MM.1S (cell line): ENCODE measurements at regions not wholly inside any gene's neighbourhood (a gene's known extent, or its start where the extent isn't known, plus 50 kb on each side); places are given as distances from the start of the nearest gene placed in this dataset.
"Not testable (repeated sequence)": the region's sequence is repeated elsewhere in the genome, so short reads cannot be mapped to it uniquely, and the experiment has no call there.

Experiments
- EZH2 ChIP-seq: fragments of 300-600 bp; sonication (generic); optimal IDR thresholded peaks from 2 replicates; pipeline ENCODE3; 2017; ENCODE audit warnings: low read depth, mild to moderate bottlenecking, antibody characterized with exemption, low read length, mixed read lengths
- EZH2phosphoT487 ChIP-seq: fragments of 300-600 bp; sonication (generic); IDR thresholded peaks from 2 replicates; pipeline ENCODE4 v1.6.1; 2018; ENCODE audit warnings: antibody characterized with exemption, low read length
- TF ChIP-seq, protein P1 (sequence below): fragments of 300-600 bp; sonication (generic); IDR thresholded peaks from 2 replicates; pipeline ENCODE4 v1.5.1; 2016; ENCODE audit warnings: antibody characterized with exemption, low read length, mixed read lengths

DNA sequence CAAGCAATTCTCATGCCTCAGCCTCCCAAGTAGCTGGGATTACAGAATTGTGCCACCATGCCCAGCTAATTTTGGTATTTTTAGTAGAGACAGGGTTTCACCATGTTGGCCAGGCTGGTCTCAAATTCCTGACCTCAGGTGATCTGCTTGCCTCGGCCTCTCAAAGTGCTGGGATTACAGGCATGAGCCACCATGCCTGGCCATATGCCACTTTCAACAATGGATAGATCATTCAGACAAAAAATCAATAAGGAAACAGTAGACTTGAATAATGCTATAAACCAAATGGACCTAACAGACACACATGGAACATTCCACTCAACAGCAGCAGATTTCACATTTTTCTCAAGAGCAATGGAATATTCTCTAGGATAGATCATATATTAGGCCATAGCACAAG lies 50.5 kb upstream of the RALGPS2 start:
- TF ChIP-seq, protein P1, sequence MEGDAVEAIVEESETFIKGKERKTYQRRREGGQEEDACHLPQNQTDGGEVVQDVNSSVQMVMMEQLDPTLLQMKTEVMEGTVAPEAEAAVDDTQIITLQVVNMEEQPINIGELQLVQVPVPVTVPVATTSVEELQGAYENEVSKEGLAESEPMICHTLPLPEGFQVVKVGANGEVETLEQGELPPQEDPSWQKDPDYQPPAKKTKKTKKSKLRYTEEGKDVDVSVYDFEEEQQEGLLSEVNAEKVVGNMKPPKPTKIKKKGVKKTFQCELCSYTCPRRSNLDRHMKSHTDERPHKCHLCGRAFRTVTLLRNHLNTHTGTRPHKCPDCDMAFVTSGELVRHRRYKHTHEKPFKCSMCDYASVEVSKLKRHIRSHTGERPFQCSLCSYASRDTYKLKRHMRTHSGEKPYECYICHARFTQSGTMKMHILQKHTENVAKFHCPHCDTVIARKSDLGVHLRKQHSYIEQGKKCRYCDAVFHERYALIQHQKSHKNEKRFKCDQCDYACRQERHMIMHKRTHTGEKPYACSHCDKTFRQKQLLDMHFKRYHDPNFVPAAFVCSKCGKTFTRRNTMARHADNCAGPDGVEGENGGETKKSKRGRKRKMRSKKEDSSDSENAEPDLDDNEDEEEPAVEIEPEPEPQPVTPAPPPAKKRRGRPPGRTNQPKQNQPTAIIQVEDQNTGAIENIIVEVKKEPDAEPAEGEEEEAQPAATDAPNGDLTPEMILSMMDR = not testable (repeated sequence)
- TF ChIP-seq EZH2, EZH2phosphoT487: not testable (repeated sequence)
